ENCODE measurements at regions not wholly inside any gene's neighbourhood (a gene's known extent, or its start where the extent isn't known, plus 50 kb on each side); places are given as distances from the start of the nearest gene placed in this dataset.

DNA sequence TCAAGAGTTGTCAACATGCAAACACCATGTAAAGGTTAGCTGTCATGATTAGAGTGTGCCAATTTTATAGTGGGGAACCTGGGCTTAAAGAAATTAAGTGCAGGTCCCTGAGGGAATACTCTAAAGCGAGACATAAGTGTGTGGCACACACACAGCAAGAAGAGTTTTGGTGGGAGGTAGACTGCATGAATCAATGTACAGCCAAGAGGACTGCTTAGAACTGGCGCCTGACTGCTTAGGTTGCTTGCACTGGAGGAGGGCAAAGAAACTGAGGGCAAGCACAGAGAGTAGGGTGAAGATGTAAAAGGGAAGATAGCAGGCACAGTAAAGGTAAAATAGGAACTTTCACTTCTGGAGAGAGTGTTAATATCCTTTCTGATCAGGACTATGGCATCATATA, 184.9 kb downstream of the SOX2 start:
- Histone ChIP-seq H3K4me3 (ENCODE audit: low read length) (no peak overlapping the region), H3K27me3 (ENCODE audit: control insufficient read depth, insufficient read depth) (no peaks in the 10 kb centered on the region), H3K9me3 (ENCODE audit: control insufficient read depth, low read length) (no peaks in the 10 kb centered on the region), H3K27ac (ENCODE audit: low read length) (no peak overlapping the region), H3K4me1 (ENCODE audit: control insufficient read depth, insufficient read depth, low read length) (no peaks in the 10 kb centered on the region)
- ATAC-seq (no peak), DNase-seq (no peak)
- WGBS, result 77% methylated on average over 2 of the region's 2 CpGs
- intact Hi-C loops (cut with DNase I), result no loop called here

DNA sequence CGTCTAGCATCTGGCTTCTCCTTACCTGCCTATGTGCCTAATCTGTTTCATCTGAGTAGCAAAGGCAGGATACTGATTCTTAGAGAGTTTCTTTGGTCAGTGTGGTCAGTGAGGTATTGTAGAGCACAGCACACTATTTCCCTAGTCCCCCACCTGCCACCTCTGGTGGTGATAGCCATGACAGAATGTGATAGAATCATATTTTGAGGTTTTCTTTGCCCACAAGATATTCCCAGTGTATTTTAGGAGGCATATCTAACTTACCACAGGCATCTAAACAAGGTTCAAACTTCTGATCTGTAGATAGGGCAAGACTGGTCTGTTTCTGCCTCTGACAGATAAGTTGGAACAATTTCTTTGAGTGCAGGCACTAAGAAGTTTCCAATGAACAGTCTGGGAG, 188.0 kb downstream of the SOX2 start:
- H3K9me3 ChIP-seq (ENCODE audit: control insufficient read depth, low read length), result no peaks in the 10 kb centered on the region
- no peaks in the 10 kb centered on the region for H3K27me3 ChIP-seq (ENCODE audit: control insufficient read depth, insufficient read depth)
- no peak for DNase-seq
- H3K4me3 ChIP-seq (ENCODE audit: low read length), result no peak overlapping the region
- WGBS, result 77% methylated on average over 1 of the region's 1 CpG
- no peak for ATAC-seq
- intact Hi-C loops (cut with DNase I), result no loop called here
- H3K27ac ChIP-seq (ENCODE audit: low read length), result no peak overlapping the region
- no peaks in the 10 kb centered on the region for H3K4me1 ChIP-seq (ENCODE audit: control insufficient read depth, insufficient read depth, low read length)

DNA sequence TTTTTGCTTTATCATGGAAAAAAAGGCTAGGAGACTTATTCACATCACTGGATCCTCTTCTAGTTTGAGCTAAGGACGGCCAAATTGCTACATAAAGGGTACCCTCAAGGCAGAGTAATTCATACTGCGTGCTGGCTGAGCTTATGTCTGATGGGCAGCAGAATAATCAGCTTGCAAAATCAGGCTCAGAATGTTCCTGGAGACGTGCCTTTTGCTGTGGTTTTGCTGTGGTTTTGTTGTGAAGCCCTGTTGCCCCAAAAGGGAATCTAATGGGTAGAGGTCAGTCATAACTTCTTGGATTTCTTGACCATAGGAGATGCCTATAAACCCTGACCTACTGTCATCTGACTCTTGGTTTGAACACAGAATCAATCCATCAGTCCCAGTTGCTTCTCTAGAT, 189.9 kb downstream of the SOX2 start:
- Histone ChIP-seq H3K9me3 (ENCODE audit: control insufficient read depth, low read length) (no peaks in the 10 kb centered on the region), H3K4me3 (ENCODE audit: low read length) (no peak overlapping the region), H3K27ac (ENCODE audit: low read length) (no peak overlapping the region), H3K4me1 (ENCODE audit: control insufficient read depth, insufficient read depth, low read length) (no peaks in the 10 kb centered on the region), H3K27me3 (ENCODE audit: control insufficient read depth, insufficient read depth) (no peaks in the 10 kb centered on the region)
- intact Hi-C loops (cut with DNase I), result no loop called here
- no peak for DNase-seq
- no peak for ATAC-seq
- 68% methylated on average over 3 of the region's 3 CpGs for WGBS

DNA sequence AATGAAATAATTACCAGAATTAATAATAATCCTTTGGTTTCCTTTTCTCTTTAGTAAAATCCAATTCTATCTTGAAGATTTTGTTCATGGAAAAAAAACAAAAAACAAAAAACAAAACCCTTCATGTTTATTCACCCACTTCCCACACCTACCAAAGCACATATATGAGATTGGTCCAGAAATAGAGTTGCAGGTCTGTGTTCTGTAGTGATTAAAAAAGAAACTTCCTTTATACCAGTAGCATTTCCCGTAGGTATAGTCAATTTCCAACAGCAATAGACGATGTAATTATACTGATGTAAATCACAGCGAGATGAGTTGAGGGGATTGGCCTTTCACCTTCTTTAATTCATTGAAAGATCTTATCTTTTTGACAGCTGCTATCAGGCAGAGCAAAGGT, 194.6 kb downstream of the SOX2 start:
- Histone ChIP-seq H3K4me3 (ENCODE audit: low read length) (no peak overlapping the region), H3K27ac (ENCODE audit: low read length) (no peak overlapping the region), H3K9me3 (ENCODE audit: control insufficient read depth, low read length) (no peaks in the 10 kb centered on the region), H3K27me3 (ENCODE audit: control insufficient read depth, insufficient read depth) (no peaks in the 10 kb centered on the region), H3K4me1 (ENCODE audit: control insufficient read depth, insufficient read depth, low read length) (no peaks in the 10 kb centered on the region)
- DNase-seq (no peak), ATAC-seq (no peak)
- intact Hi-C loops (cut with DNase I), result no loop called here
- WGBS, result 62% methylated on average over 3 of the region's 3 CpGs

DNA sequence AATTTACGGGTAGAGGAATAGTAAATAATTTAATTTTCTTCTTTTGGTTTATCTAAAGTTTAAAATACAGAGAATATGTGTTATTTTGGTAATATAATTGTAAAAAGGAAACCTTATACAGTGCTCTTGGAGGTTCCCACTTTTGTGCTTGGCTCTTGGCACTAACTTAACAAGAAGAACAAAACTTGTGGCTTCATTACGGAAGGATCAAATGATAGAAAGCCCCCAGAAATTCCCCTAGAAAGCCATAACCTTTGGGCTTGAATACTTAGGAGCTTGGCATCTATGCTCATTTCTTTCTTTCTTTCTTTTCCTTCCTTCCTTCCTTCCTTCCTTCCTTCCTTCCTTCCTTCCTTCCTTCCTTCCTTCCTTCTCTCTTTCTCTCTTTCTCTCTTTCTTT, 197.5 kb downstream of the SOX2 start:
- 85% methylated on average over 2 of the region's 2 CpGs for WGBS
- DNase-seq, result no peak

DNA sequence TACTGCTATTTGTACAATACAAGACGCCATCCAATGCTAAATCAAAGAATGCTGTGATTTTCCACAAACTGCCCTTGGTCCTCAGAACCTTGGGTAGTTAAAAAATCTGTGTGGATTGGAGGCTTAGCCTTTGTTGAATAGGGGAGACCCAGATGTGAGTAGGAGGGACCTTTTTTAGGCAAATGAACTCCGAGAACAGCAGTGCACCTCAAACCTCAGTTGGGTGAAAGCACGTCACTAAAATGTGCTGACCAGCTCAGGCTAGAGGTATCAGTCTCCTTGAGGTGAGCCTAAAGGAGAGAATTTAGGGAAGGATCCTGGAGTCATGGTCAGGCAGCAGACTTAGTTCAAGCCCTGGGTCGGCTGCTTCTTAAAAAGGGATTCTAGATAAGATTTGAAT, 200.7 kb downstream of the SOX2 start:
- ATAC-seq, result no peak

More for the DNA sequence above, 197.5 kb downstream of the SOX2 start:
- Histone ChIP-seq H3K27ac (ENCODE audit: low read length) (no peak overlapping the region), H3K4me3 (ENCODE audit: low read length) (no peak overlapping the region), H3K4me1 (ENCODE audit: control insufficient read depth, insufficient read depth, low read length) (no peaks in the 10 kb centered on the region), H3K9me3 (ENCODE audit: control insufficient read depth, low read length) (no peaks in the 10 kb centered on the region), H3K27me3 (ENCODE audit: control insufficient read depth, insufficient read depth) (no peaks in the 10 kb centered on the region)
- intact Hi-C loops (cut with DNase I), result no loop called here
- ATAC-seq, result no peak

DNA sequence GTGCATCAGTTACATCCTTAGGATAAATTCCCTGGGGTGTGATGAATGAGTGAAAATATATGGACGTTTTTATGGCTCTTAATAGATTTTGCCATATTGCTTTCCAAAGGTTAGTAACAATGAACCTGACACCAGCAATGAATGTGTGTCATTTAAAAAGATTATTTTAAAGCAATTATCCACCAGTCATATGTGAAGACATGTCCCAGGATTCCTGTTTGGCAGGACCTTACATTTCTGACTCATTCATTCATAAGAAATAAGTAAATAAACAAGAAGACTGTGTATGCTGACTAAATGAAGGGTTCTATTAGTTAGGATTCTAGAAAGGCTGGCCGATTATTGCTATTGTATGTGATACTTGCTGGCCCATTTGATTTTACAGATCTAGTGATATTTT, 201.5 kb downstream of the SOX2 start:
- ATAC-seq (no peak), DNase-seq (no peak)
- 57% methylated on average over 2 of the region's 2 CpGs for WGBS
- Histone ChIP-seq H3K9me3 (ENCODE audit: control insufficient read depth, low read length) (no peaks in the 10 kb centered on the region), H3K4me1 (ENCODE audit: control insufficient read depth, insufficient read depth, low read length) (no peaks in the 10 kb centered on the region), H3K4me3 (ENCODE audit: low read length) (no peak overlapping the region), H3K27ac (ENCODE audit: low read length) (no peak overlapping the region), H3K27me3 (ENCODE audit: control insufficient read depth, insufficient read depth) (no peaks in the 10 kb centered on the region)
- intact Hi-C loops (cut with DNase I), result no loop called here

More for the DNA sequence above, 200.7 kb downstream of the SOX2 start:
- intact Hi-C loops (cut with DNase I), result no loop called here
- no peak for DNase-seq
- no peaks in the 10 kb centered on the region for H3K9me3 ChIP-seq (ENCODE audit: control insufficient read depth, low read length)
- WGBS, result 70% methylated on average over 4 of the region's 4 CpGs
- no peak overlapping the region for H3K4me3 ChIP-seq (ENCODE audit: low read length)
- H3K4me1 ChIP-seq (ENCODE audit: control insufficient read depth, insufficient read depth, low read length), result no peaks in the 10 kb centered on the region
- no peak overlapping the region for H3K27ac ChIP-seq (ENCODE audit: low read length)
- H3K27me3 ChIP-seq (ENCODE audit: control insufficient read depth, insufficient read depth), result no peaks in the 10 kb centered on the region

DNA sequence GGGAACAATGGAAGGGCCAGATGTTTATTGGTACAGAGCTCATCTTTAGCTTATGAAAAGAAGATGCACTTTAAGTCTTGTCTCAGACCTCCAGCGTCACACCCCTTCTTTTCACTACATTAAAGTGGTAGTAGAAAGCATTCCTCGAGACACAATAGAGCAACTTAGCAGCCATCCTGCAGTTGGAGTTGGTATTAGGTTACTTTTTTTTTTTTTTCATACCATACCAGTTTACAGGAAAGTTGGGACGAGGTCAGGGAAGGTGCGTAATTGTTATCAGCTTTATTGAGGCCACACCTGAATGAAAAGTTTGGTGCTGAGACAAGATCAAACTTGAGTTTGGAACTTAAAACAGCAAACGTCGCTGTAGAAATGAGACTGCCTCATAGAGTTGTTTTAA, 203.8 kb downstream of the SOX2 start:
- Histone ChIP-seq H3K27ac (ENCODE audit: low read length) (no peak overlapping the region), H3K4me1 (ENCODE audit: control insufficient read depth, insufficient read depth, low read length) (no peaks in the 10 kb centered on the region), H3K27me3 (ENCODE audit: control insufficient read depth, insufficient read depth) (no peaks in the 10 kb centered on the region), H3K4me3 (ENCODE audit: low read length) (no peak overlapping the region), H3K9me3 (ENCODE audit: control insufficient read depth, low read length) (no peaks in the 10 kb centered on the region)
- intact Hi-C loops (cut with DNase I), result no loop called here
- DNase-seq (no peak), ATAC-seq (no peak)
- WGBS, result 60% methylated on average over 6 of the region's 6 CpGs

DNA sequence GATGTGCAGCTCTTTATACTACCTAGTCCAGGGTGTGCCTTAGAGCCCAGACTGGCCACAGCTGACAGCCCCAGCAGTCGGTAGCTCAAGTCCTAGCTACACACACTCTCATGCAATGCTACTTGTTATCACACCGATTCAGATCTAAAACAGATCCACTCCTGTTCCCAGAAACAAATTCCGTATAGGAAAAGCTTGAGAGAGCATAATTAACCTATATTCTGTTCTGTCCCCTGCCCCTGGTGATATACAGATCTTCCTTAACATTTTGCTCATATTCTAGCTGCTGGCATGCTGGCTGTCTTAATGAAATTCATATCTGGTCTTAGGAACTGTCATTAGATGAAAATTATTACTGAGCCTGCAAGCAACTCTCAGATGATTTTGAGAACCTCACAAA, 204.3 kb downstream of the SOX2 start:
- H3K27me3 ChIP-seq (ENCODE audit: control insufficient read depth, insufficient read depth), result no peaks in the 10 kb centered on the region
- no peak overlapping the region for H3K4me3 ChIP-seq (ENCODE audit: low read length)
- H3K4me1 ChIP-seq (ENCODE audit: control insufficient read depth, insufficient read depth, low read length), result no peaks in the 10 kb centered on the region
- H3K9me3 ChIP-seq (ENCODE audit: control insufficient read depth, low read length), result no peaks in the 10 kb centered on the region
- intact Hi-C loops (cut with DNase I), result no loop called here
- no peak for ATAC-seq
- 50% methylated on average over 3 of the region's 3 CpGs for WGBS
- H3K27ac ChIP-seq (ENCODE audit: low read length), result no peak overlapping the region
- DNase-seq, result no peak

DNA sequence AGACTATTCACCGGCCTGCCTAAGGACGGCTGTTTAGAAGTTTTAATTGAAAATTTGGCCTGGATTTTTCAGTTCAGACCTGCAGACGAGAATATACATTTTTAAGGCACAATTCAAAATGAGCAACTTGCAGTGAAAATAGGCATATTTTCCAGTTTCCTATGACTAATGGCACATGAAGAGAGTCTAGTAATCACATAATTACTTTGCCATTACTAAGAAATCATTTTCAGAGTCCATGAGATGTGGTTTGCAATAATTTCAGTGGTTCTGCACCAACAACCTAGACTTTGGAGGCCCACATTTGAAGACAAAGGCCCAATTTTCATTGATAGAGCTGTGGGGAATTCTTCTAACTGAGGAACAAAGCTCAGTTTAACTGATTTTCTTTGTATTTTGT, 205.3 kb downstream of the SOX2 start:
- DNase-seq (no peak), ATAC-seq (no peak)
- H3K9me3 ChIP-seq (ENCODE audit: control insufficient read depth, low read length), result no peaks in the 10 kb centered on the region
- H3K27ac ChIP-seq (ENCODE audit: low read length), result no peak overlapping the region
- no peak overlapping the region for H3K4me3 ChIP-seq (ENCODE audit: low read length)
- H3K4me1 ChIP-seq (ENCODE audit: control insufficient read depth, insufficient read depth, low read length), result no peaks in the 10 kb centered on the region
- no peaks in the 10 kb centered on the region for H3K27me3 ChIP-seq (ENCODE audit: control insufficient read depth, insufficient read depth)
- intact Hi-C loops (cut with DNase I), result no loop called here
- WGBS, result 74% methylated on average over 3 of the region's 3 CpGs

DNA sequence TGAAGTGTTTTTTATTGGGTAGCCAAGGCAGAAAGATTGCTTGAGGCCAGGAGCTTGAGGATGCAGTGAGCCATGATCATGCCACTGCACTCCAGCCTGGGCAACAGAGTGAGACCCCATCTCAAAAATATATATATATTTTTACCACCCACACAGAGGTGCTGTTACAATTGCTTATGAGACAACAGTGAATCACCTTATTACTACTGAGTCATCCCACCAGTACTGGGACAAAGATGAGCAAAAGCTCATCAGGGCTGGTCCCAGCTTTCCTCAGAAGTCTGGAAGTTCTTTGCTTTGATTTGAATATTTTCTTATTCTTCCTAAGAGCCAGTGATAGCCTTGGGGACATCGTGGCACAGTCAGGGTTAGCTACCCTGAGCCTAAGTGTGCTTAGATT, 207.7 kb downstream of the SOX2 start:
- no peak for DNase-seq
- Histone ChIP-seq H3K4me3 (ENCODE audit: low read length) (no peak overlapping the region), H3K4me1 (ENCODE audit: control insufficient read depth, insufficient read depth, low read length) (no peaks in the 10 kb centered on the region), H3K27me3 (ENCODE audit: control insufficient read depth, insufficient read depth) (no peaks in the 10 kb centered on the region), H3K27ac (ENCODE audit: low read length) (no peak overlapping the region), H3K9me3 (ENCODE audit: control insufficient read depth, low read length) (no peaks in the 10 kb centered on the region)
- ATAC-seq, result no peak
- intact Hi-C loops (cut with DNase I), result no loop called here
- 82% methylated on average over 1 of the region's 1 CpG for WGBS

DNA sequence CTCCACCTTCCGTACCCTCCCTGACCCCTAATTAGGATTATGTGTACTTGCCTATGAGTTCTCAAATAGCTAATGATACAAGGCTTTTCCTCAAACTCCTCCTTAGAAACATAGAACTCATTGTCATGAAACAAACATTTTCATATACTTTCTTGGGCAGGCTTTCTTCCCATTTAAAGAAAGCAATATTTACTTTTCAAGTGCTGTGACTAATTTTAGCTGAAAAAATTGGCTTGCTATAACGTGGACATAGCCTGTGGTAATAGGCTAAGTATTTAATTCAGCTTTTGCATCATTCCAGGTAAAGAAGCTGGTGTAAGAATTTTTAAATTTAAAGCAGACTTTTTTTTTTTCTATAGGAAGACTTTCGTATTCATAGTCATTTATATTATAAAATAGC, 208.7 kb downstream of the SOX2 start:
- ATAC-seq, result no peak
- intact Hi-C loops (cut with DNase I), result no loop called here
- WGBS, result 68% methylated on average over 3 of the region's 3 CpGs
- no peak overlapping the region for H3K27ac ChIP-seq (ENCODE audit: low read length)
- H3K27me3 ChIP-seq (ENCODE audit: control insufficient read depth, insufficient read depth), result no peaks in the 10 kb centered on the region
- H3K9me3 ChIP-seq (ENCODE audit: control insufficient read depth, low read length), result no peaks in the 10 kb centered on the region
- no peaks in the 10 kb centered on the region for H3K4me1 ChIP-seq (ENCODE audit: control insufficient read depth, insufficient read depth, low read length)
- DNase-seq, result no peak
- no peak overlapping the region for H3K4me3 ChIP-seq (ENCODE audit: low read length)
